Tibial artery (tissue), 4 donors: ENCODE measurements at regions not wholly inside any gene's neighbourhood (a gene's known extent, or its start where the extent isn't known, plus 50 kb on each side); places are given as distances from the start of the nearest gene placed in this dataset.

Experiments
- DNase-seq, 2 donors: peaks; one replicate each; pipeline ENCODE4 v3.0.0-alpha.2; 2019
- H3K27ac ChIP-seq, 2 donors: fragments of 200-600 bp; sonication (generic) in 1 of 2; 1 replicate in 1 of 2; 2 replicates in 1 of 2; pipeline ENCODE4 v1.5.1; 2018 to 2019; ENCODE audit warnings: mild to moderate bottlenecking in 1 of 2
- H3K27me3 ChIP-seq, 2 donors: fragments of 200-600 bp; sonication (generic) in 1 of 2; one replicate each; pipeline versions ENCODE4 v1.5.1 to v1.6.0; 2016 to 2019
- H3K36me3 ChIP-seq, 3 donors: fragments of 200-600 bp; sonication (generic) in 2 of 3; one replicate each; pipeline ENCODE4 v1.5.1; 2016 to 2019; ENCODE audit warnings: mild to moderate bottlenecking in 2 of 3
- H3K4me1 ChIP-seq, 4 donors: fragments of 200-600 bp; sonication (generic) in 2 of 4; 1 replicate in 3 of 4; 2 replicates in 1 of 4; pipeline ENCODE4 v1.5.1; 2016 to 2019
- H3K4me3 ChIP-seq, 2 donors: fragments of 200-600 bp; sonication (generic) in 1 of 2; 1 replicate in 1 of 2; 2 replicates in 1 of 2; pipeline ENCODE4 v1.5.1; 2018 to 2019; ENCODE audit warnings: mild to moderate bottlenecking in 2 of 2
- H3K9me3 ChIP-seq, 3 donors: fragments of 200-600 bp; sonication (generic) in 1 of 3; one replicate each; pipeline ENCODE4 v1.5.1; 2016 to 2019
- CTCF ChIP-seq, 2 experiments: fragments of 200-600 bp in 1 of 2; fragments of 450-650 bp in 1 of 2; IDR thresholded peaks; one replicate each; pipeline ENCODE4 v1.5.1; 2017 to 2019; ENCODE audit warnings: antibody characterized with exemption in 2 of 2, mild to moderate bottlenecking in 1 of 2, moderate library complexity in 1 of 2
- intact Hi-C: fragments of 100-400 bp; cut with DNase I; formaldehyde crosslinking; loops from one replicate; pipeline ENCODE4 v1.15.0; 2023; ENCODE audit warnings: low total_unique reads

GRCh38 chr17:77304746-77305473, 164.1 kb downstream of the SEC14L1 start:
- intact Hi-C loops: no loop called here
- Histone ChIP-seq H3K27ac (no peak overlapping the region), H3K36me3 (no peaks in the 10 kb centered on the region), H3K27me3 (no peaks in the 10 kb centered on the region), H3K4me3 (no peak overlapping the region), H3K9me3 (no peaks in the 10 kb centered on the region), H3K4me1 (peaks cover 0 to 32% (median 3%) of the 10 kb centered on the region in 4 donors)
- no peak for TF ChIP-seq CTCF (IDR thresholded peaks at IDR 0.05)
- DNase-seq: no peak

- intact Hi-C loops: no loop called here
- Histone ChIP-seq H3K4me1 (peaks cover 0 to 32% (median 3%) of the 10 kb centered on the region in 4 donors), H3K9me3 (no peaks in the 10 kb centered on the region), H3K4me3 (no peak overlapping the region), H3K27me3 (no peaks in the 10 kb centered on the region), H3K27ac (no peak overlapping the region), H3K36me3 (no peaks in the 10 kb centered on the region)
- no peak for TF ChIP-seq CTCF (IDR thresholded peaks at IDR 0.05)
- no peak for DNase-seq
Observed at GRCh38 chr17:77306048-77306789, 165.4 kb downstream of the SEC14L1 start.

- H3K9me3 ChIP-seq: no peaks in the 10 kb centered on the region
- peaks cover 0 to 32% (median 3%) of the 10 kb centered on the region in 4 donors for H3K4me1 ChIP-seq
- no peak for DNase-seq
- no peaks in the 10 kb centered on the region for H3K36me3 ChIP-seq
- H3K4me3 ChIP-seq: no peak overlapping the region
- intact Hi-C loops: no loop called here
- no peak overlapping the region for H3K27ac ChIP-seq
- no peak for TF ChIP-seq CTCF (IDR thresholded peaks at IDR 0.05)
- H3K27me3 ChIP-seq: no peaks in the 10 kb centered on the region
Observed at GRCh38 chr17:77306790-77307478, 166.2 kb downstream of the SEC14L1 start.

- H3K4me1 ChIP-seq: peaks cover 0 to 34% (median 3%) of the 10 kb centered on the region in 4 donors
Observed at GRCh38 chr17:77307479-77308198, 166.9 kb downstream of the SEC14L1 start.

More at GRCh38 chr17:77307479-77308198, 166.9 kb downstream of the SEC14L1 start:
- Histone ChIP-seq H3K4me3 (no peak overlapping the region), H3K27me3 (no peaks in the 10 kb centered on the region), H3K36me3 (no peaks in the 10 kb centered on the region), H3K9me3 (no peaks in the 10 kb centered on the region), H3K27ac (no peak overlapping the region)
- intact Hi-C loops: no loop called here
- DNase-seq: no peak
- TF ChIP-seq CTCF (IDR thresholded peaks at IDR 0.05): no peak
